Hematopoietic multipotent progenitor cell treated with erythropoietin and hydrocortisone succinate and interleukin-3 and kit ligand, for 15 days (in vitro differentiated cells): ENCODE measurements at regions not wholly inside any gene's neighbourhood (a gene's known extent, or its start where the extent isn't known, plus 50 kb on each side); places are given as distances from the start of the nearest gene placed in this dataset.

Source experiments
- DNase-seq: peaks from one replicate; pipeline ENCODE4 v3.0.0-alpha.2; 2015; ENCODE audit warnings: low spot score

GRCh38 chr3:81045246-81045645 lies 716.2 kb downstream of the GBE1 start:
- no peak for DNase-seq

- no peak for DNase-seq
Observed at GRCh38 chr3:81043660-81044199, 717.7 kb downstream of the GBE1 start.

DNA sequence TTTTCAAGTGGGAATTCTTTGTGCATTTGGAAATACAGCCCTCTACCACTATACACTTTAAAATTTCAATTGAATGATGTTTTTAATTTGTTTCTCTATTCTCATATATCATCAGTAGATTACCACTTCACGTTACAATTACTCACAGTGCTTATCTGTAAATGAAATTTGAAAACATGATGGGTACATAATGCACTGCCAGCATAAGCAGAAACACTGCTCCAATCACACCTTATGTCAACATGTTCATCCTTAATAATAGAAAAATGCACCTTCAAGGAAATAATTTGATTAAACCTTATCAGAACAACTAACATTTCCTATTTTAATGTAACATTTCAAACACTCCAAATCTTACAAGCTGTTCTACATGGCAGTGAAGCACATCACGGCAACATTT lies 718.4 kb downstream of the GBE1 start:
- no peak for DNase-seq

DNA sequence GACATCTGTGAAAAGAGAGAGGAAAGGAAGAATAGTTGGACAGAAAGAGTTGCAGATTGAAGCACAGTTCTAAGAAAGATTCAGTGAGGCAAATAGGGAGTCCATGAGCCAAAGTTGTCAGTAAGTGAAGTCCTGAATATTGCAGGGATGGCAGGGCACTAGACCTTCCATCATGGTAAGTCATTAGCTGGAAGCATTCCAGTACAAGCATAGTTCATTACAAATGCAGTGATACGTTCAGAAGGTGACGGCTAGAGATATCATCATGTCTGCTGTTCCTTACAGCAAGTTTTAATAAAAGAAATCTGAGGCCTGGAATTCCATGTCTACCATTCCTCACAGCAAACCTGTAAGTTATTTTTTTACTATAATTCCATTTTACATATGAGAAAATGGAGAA lies 720.1 kb downstream of the GBE1 start:
- DNase-seq = no peak

- no peak for DNase-seq
Observed at GRCh38 chr3:81040107-81040506, 721.3 kb downstream of the GBE1 start.

- DNase-seq = no peak
Observed at GRCh38 chr3:81033684-81034083, 727.8 kb downstream of the GBE1 start.

DNA sequence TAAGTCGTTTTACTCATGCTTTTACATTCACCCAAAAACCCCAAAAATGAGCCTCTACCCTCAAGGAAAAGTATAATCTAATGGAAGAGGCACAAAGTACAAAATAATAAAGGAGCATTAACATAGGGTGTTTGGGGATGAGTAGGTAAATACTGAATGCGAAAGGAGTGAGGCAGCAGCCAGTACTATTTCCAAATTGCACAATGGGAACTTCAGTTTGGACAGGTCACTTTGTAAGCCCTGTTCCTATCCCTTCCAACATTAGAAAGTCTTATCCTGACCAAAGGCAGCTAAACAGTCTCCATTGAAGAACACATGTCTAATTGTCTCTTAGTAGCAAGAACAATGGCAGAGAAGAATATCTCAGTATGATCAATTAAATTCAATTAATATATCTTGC lies 728.3 kb downstream of the GBE1 start:
- DNase-seq = no peak

- no peak for DNase-seq
Observed at GRCh38 chr3:81029861-81030260, 731.6 kb downstream of the GBE1 start.

GRCh38 chr3:81027344-81027743 lies 734.1 kb downstream of the GBE1 start:
- no peak for DNase-seq

- DNase-seq = no peak
Observed at GRCh38 chr3:81024560-81024959, 736.9 kb downstream of the GBE1 start.

DNA sequence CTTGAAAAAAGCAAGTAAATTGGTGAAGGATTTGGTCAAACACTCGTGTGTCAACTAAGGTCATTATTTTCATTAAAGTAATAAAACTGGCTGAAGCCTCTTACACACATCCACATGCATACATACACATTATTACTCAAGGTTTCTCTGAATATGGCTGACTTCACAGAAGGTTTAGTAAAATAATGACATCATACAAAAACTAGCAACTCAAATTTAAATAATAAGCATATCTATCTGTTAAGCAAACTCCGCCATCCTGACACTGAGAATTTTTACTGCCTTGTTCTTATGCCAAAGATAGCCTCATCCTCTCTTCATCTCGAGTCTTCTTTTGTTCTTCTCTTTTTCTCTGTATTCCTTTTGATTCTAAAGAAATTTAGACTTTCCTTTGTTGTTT lies 739.1 kb downstream of the GBE1 start:
- DNase-seq = no peak

DNA sequence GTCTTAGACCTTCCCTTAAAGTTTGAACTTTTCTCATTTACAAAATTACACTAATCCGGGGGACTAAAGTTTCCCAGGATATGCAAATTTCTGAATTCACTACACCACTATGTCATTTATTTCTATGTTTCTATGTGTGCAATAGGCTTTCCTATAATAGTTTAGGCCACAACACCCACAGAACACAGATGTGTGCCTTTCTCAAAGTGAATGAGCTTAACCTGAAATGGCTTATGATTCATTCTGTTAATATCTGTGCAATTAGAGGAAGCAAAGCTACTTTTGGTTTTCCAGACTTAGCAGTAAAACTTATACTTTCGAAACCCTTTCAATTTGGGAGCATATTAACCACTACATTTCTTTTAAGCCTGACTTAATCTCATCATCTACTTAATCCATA lies 748.1 kb downstream of the GBE1 start:
- DNase-seq = no peak

- DNase-seq = no peak
Observed at GRCh38 chr3:81005992-81006391, 755.5 kb downstream of the GBE1 start.

DNA sequence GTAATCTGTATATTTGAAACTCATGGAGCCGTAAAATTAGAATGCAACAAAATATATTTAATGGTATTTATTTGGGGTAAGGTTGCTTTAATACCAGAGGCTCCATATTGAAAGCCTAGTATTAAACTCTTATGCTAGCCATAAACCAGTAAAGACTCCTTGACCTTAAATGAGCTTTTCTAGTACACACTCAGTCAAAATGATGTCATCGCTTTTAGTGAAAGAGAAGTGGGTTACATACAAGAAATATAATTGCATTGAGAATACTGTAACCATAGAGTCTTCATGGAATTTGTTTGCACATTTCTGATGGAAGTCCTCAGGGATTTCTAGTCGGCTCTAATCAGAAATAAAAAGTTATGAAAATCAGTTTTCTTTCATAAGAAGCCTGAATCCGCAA lies 757.6 kb downstream of the GBE1 start:
- DNase-seq = no peak

GRCh38 chr3:81003008-81003645 lies 758.3 kb downstream of the GBE1 start:
- no peak for DNase-seq

DNA sequence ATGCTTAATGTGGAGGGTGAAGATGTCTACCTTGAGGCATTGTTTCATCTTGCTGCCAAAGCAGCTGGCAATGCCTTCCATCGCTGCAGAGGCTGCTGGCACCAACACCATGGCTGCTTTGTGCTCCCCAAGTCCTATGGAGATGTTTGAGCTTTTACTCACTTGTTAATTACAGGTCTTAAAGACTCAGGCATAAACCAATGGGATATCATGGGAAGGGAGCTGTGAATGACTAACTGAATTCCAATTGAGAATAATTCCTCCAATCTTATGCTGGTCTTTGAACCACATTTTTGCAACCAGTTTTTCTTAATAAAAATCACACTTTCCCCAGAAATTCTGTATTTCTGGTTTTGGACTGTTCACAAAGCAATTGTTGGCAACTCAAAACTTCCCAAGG lies 762.0 kb downstream of the GBE1 start:
- no peak for DNase-seq

- no peak for DNase-seq
Observed at GRCh38 chr3:80998022-80998421, 763.4 kb downstream of the GBE1 start.

GRCh38 chr3:80997622-80998021 lies 763.8 kb downstream of the GBE1 start:
- DNase-seq = no peak

DNA sequence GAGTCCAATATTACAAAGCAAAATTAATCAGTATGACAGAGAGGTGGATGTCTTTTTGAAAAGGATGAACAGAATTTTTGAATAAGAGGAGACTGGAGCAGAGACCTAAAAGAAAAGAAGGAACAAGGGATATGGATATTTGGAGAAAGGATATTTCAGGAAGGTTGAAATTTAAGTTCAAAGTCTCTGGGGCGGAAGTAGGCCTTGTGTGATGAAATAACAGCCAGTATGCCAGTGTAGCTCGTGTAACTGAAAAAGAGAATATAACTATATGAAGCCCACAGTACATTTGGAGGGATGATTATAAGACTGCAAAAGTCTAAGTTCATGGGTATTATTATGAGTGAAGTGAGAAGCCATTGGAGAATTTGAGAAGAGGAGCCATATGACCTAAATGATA lies 766.7 kb downstream of the GBE1 start:
- no peak for DNase-seq

GRCh38 chr3:80994085-80994665 lies 767.3 kb downstream of the GBE1 start:
- no peak for DNase-seq

GRCh38 chr3:80993241-80993945 lies 768.1 kb downstream of the GBE1 start:
- DNase-seq = no peak

DNA sequence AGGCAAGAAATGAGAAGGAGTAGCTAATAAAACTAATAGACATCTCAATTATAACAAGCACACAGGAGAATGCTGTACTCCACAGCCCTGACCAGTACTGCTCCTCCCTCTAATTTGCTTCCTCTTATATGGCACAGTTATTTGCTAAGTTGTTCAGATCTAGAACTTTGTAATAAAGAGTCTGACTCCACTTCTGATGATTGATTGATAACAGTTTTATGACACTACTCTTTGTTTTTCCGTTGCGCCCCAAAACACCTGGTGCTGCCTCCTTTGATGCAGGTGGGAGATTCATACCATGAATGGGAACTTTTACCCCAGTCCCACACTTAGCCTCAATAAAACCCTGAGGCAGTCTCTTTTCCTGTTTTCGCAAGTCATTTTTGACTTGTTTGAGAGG lies 777.7 kb downstream of the GBE1 start:
- DNase-seq = no peak

- no peak for DNase-seq
Observed at GRCh38 chr3:80978216-80978969, 783.1 kb downstream of the GBE1 start.
